Body of pancreas (tissue), 4 donors: ENCODE measurements at regions not wholly inside any gene's neighbourhood (a gene's known extent, or its start where the extent isn't known, plus 50 kb on each side); places are given as distances from the start of the nearest gene placed in this dataset.

Experiments used
- ATAC-seq: fragments of 150-250 bp; one replicate; pipeline ENCODE4 v1.9.1; 2016
- DNase-seq, 4 donors: peaks; one replicate each; pipeline ENCODE4 v3.0.0-alpha.2; 2019
- H3K27ac ChIP-seq, 4 donors: fragments of 200-600 bp; sonication (generic); 1 replicate in 3 of 4; 2 replicates in 1 of 4; pipeline versions ENCODE4 v1.5.1 to v1.6.1; 2016 to 2019; ENCODE audit warnings: mild to moderate bottlenecking in 1 of 4, mixed read lengths in 1 of 4, moderate library complexity in 1 of 4
- H3K27me3 ChIP-seq, 2 donors: fragments of 200-600 bp; sonication (generic); one replicate each; pipeline ENCODE4 v1.6.0; 2016; ENCODE audit warnings: mild to moderate bottlenecking in 1 of 2
- H3K36me3 ChIP-seq, 2 donors: fragments of 200-600 bp; sonication (generic); replicated peaks in 1 of 2; 2 replicates each; pipeline ENCODE4 v1.5.1; 2016; ENCODE audit warnings: low read depth in 2 of 2; ENCODE audit not compliant: insufficient read depth in 1 of 2
- H3K4me1 ChIP-seq: fragments of 200-600 bp; sonication (generic); one replicate; pipeline ENCODE4 v1.6.0; 2016
- H3K4me3 ChIP-seq, 2 donors: fragments of 200-600 bp; sonication (generic); 1 replicate in 1 of 2; 2 replicates in 1 of 2; pipeline ENCODE4 v1.5.1; 2016 to 2019
- H3K9me3 ChIP-seq, 3 donors: fragments of 200-600 bp; sonication (generic); 1 replicate in 2 of 3; 2 replicates in 1 of 3; pipeline ENCODE4 v1.5.1; 2016
- POLR2A ChIP-seq, 3 donors: fragments of 450-650 bp; IDR thresholded peaks; one replicate each; pipeline ENCODE4 v1.6.1; 2016; ENCODE audit warnings: antibody characterized with exemption in 3 of 3, mild to moderate bottlenecking in 2 of 3
- WGBS, 2 donors: methylation state at CpG; one replicate each; pipeline ENCODE4 v1.1.5; 2017; 5-methylcytosine and 5-hydroxymethylcytosine counted together
- intact Hi-C: fragments of 100-400 bp; cut with DNase I; formaldehyde crosslinking; loops from one replicate; pipeline ENCODE4 v1.15.1; 2023
- TF ChIP-seq, protein P1 (sequence below), 7 experiments: fragments of 450-650 bp in 4 of 7; fragments of 200-600 bp in 3 of 7; sonication (generic) in 3 of 7; IDR thresholded peaks; one replicate each; pipeline ENCODE4 v1.5.1; 2016 to 2019; ENCODE audit warnings: antibody characterized with exemption in 7 of 7

DNA sequence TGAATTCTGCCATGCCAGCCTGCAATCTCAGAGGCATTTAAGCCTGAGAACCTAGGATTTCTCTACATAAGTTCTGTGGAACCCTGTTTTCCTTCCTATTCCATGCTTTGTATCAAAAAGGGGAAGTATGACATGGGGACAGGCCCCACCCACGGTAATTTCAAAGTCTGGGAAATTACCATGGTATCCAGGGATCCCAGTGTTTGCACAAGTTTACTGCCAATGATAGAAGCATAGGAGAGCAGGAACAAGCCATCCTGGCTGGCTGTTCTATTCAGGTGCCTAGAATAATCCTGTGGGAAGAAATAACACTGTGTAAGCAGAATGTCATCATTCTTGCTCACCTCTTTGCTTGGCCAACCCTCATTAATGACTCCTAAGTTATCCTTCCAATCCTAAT, 53.8 kb upstream of the ATP1B1 start:
- no peaks in the 10 kb centered on the region for H3K4me1 ChIP-seq
- H3K9me3 ChIP-seq: no peaks in the 10 kb centered on the region
- WGBS, 2 donors: 24 to 40% methylated on average over 1 of the region's 1 CpG
- no peak for TF ChIP-seq POLR2A (IDR thresholded peaks at IDR 0.05)
- TF ChIP-seq, protein P1, sequence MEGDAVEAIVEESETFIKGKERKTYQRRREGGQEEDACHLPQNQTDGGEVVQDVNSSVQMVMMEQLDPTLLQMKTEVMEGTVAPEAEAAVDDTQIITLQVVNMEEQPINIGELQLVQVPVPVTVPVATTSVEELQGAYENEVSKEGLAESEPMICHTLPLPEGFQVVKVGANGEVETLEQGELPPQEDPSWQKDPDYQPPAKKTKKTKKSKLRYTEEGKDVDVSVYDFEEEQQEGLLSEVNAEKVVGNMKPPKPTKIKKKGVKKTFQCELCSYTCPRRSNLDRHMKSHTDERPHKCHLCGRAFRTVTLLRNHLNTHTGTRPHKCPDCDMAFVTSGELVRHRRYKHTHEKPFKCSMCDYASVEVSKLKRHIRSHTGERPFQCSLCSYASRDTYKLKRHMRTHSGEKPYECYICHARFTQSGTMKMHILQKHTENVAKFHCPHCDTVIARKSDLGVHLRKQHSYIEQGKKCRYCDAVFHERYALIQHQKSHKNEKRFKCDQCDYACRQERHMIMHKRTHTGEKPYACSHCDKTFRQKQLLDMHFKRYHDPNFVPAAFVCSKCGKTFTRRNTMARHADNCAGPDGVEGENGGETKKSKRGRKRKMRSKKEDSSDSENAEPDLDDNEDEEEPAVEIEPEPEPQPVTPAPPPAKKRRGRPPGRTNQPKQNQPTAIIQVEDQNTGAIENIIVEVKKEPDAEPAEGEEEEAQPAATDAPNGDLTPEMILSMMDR (IDR thresholded peaks at IDR 0.05): no peak
- ATAC-seq (no peak), DNase-seq (no peak)
- H3K4me3 ChIP-seq: no peak overlapping the region
- H3K27ac ChIP-seq: no peak overlapping the region
- no peaks in the 10 kb centered on the region for H3K27me3 ChIP-seq
- H3K36me3 ChIP-seq: no peaks in the 10 kb centered on the region
- intact Hi-C loops: no loop called here

DNA sequence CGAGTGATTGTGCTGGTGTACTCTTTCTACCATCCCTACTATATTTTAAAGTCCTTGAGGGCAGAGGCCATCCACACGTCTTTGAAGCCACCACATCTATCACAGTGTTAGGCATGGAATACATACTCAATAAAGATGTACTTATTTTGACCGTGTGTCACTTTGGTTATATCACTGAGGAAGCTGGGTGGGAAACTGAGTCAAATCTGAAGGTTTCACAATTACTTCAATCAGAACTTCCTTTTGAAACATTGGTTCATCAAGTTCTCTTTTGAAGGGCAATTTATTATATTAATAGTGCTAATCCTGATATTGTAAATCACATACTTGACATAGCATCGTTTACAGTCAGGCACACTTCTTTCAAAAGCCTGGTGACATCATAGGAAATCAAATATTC, 53.3 kb upstream of the ATP1B1 start:
- no peaks in the 10 kb centered on the region for H3K27me3 ChIP-seq
- no peak for TF ChIP-seq POLR2A (IDR thresholded peaks at IDR 0.05)
- TF ChIP-seq, protein P1 (IDR thresholded peaks at IDR 0.05): no peak
- 60 to 73% methylated on average over 4 of the region's 4 CpGs for WGBS, 2 donors
- H3K36me3 ChIP-seq: no peaks in the 10 kb centered on the region
- intact Hi-C loops: no loop called here
- no peak for ATAC-seq
- no peaks in the 10 kb centered on the region for H3K4me1 ChIP-seq
- no peak overlapping the region for H3K27ac ChIP-seq
- no peaks in the 10 kb centered on the region for H3K9me3 ChIP-seq
- no peak overlapping the region for H3K4me3 ChIP-seq
- DNase-seq: no peak
